Activated naive CD8-positive, alpha-beta T cell treated with anti-CD3 and anti-CD28 coated beads, Interleukin-2, amount 10 ng/mL, durations not matched to agents 7 days and 5 days (primary cell): ENCODE measurements at regions not wholly inside any gene's neighbourhood (a gene's known extent, or its start where the extent isn't known, plus 50 kb on each side); places are given as distances from the start of the nearest gene placed in this dataset.
A peak's percentile ranks its signal among the peaks of the same experiment; 100 is the strongest.

Experiments
- ATAC-seq: fragments of 150-1000 bp; cut with Tn5 transposase; one replicate; pipeline ENCODE4 v1.10.0; 2021; ENCODE audit warnings: low read depth, moderate library complexity
- POLR2A ChIA-PET: fragments of 350-600 bp; sonication (Branson Sonifier 250); formaldehyde crosslinking; loops from one replicate; lab custom pipeline; 2021; ENCODE audit warnings: antibody characterized with exemption; lab: Charles Lee
- DNase-seq: peaks from one replicate; pipeline ENCODE4 v3.0.0; 2021
- H3K27ac Mint-ChIP-seq: one replicate; pipeline ENCODE4 v1.8.0; 2022; ENCODE audit warnings: mild to moderate bottlenecking, mixed read lengths
- H3K27me3 Mint-ChIP-seq: one replicate; pipeline ENCODE4 v1.8.0; 2022; ENCODE audit warnings: mild to moderate bottlenecking, moderate library complexity, mixed read lengths
- H3K36me3 Mint-ChIP-seq: one replicate; pipeline ENCODE4 v1.8.0; 2021; ENCODE audit warnings: mild to moderate bottlenecking, mixed read lengths
- H3K4me1 Mint-ChIP-seq: one replicate; pipeline ENCODE4 v1.8.0; 2021; ENCODE audit warnings: mixed read lengths
- H3K4me3 Mint-ChIP-seq: one replicate; pipeline ENCODE4 v1.8.0; 2022; ENCODE audit warnings: mild to moderate bottlenecking, moderate library complexity, mixed read lengths
- H3K9me3 Mint-ChIP-seq: one replicate; pipeline ENCODE4 v1.8.0; 2021; ENCODE audit warnings: mixed read lengths

DNA sequence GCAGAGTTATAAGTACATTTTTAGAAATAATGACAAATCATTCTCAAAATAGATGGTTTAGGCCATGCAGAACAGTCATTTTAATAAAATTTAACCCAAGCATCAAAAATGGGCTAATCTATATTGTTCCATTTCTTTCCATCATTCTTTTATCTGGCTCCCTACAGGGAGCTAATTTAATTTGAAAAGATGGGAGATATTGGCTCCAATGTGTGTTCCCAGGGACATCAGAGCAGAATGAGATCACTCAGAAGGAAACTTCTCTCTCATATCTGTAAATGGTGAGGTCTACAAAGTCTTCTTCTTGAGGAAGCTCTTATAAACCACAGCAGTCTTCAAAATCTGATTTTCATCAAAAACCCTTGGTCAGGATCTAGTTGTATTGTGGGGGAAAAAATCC is 119.4 kb upstream of the RAB6C start:
- Mint-ChIP-seq H3K4me1 (no peaks in the 10 kb centered on the region), H3K4me3 (no peak overlapping the region), H3K27me3 (no peaks in the 10 kb centered on the region), H3K9me3 (no peaks in the 10 kb centered on the region), H3K27ac (no peak overlapping the region), H3K36me3 (no peaks in the 10 kb centered on the region)
- DNase-seq: no peak
- no peak for ATAC-seq
- POLR2A ChIA-PET: no interaction called here

DNA sequence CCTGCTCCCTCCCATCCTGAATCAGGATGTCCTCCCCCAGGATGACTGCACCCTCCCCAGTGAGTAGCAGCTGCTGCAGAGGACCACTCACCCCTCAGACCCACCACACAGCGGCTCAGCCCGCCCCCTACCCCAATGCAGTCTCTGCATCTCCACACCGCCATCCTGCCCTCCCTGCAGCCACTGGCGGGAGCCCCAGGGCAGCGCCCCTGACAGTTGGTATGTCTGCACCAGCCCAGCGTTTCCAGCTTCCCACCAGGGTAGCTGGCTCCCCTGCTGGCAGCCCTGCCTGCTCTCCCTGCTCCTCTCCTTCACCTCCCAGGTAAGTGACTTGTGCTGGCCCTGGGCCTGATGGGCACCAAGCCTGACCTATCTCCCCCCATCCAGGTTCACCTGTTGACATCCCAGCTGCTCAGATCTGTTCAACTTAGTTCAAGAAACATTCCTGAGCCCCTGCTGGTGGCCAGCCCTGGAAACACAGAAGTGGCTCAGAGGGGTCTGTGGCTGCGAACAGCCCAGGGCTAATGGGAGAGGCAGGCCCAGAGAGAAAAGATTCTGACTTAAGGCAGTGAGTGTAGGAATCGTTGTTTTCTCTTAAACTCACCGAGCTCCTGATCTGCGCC is 117.7 kb upstream of the RAB6C start:
- no peaks in the 10 kb centered on the region for H3K27me3 Mint-ChIP-seq
- no peaks in the 10 kb centered on the region for H3K4me1 Mint-ChIP-seq
- ATAC-seq: no peak
- no peak overlapping the region for H3K4me3 Mint-ChIP-seq
- H3K27ac Mint-ChIP-seq: no peak overlapping the region
- no peaks in the 10 kb centered on the region for H3K9me3 Mint-ChIP-seq
- no peaks in the 10 kb centered on the region for H3K36me3 Mint-ChIP-seq
- no peak for DNase-seq
- POLR2A ChIA-PET: no interaction called here

GRCh38 chr2:129862668-129863067 is 116.8 kb upstream of the RAB6C start:
- DNase-seq (no peak), ATAC-seq (no peak)
- Mint-ChIP-seq H3K4me1 (no peaks in the 10 kb centered on the region), H3K27me3 (no peaks in the 10 kb centered on the region), H3K27ac (no peak overlapping the region), H3K9me3 (no peaks in the 10 kb centered on the region), H3K4me3 (no peak overlapping the region), H3K36me3 (no peaks in the 10 kb centered on the region)
- POLR2A ChIA-PET: no interaction called here

DNA sequence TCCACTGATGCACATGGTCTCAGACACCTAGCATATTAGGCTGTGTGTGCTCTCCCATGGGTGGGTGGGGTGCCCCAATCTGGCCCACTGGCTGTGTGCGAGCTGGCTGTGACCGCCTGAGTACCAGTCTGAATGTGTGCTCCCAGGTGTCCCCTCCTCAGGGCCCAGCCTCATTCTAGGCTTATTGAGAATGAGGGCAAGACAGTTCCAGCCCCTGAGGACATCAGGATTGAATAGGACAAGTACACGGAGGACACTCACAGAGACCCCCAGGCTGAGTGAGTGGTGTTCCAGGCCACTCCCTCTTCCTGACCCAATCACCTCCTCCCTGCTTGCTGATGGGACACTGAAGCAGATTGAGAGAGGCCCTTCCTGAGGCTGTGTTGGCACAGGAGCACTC is 116.1 kb upstream of the RAB6C start:
- DNase-seq (no peak), ATAC-seq (no peak)
- POLR2A ChIA-PET: no interaction called here
- Mint-ChIP-seq H3K27ac (no peak overlapping the region), H3K27me3 (no peaks in the 10 kb centered on the region), H3K36me3 (no peaks in the 10 kb centered on the region), H3K9me3 (no peaks in the 10 kb centered on the region), H3K4me1 (no peaks in the 10 kb centered on the region), H3K4me3 (no peak overlapping the region)

GRCh38 chr2:129864719-129865118 is 114.7 kb upstream of the RAB6C start:
- Mint-ChIP-seq H3K9me3 (no peaks in the 10 kb centered on the region), H3K27ac (no peak overlapping the region), H3K27me3 (no peaks in the 10 kb centered on the region), H3K36me3 (no peaks in the 10 kb centered on the region), H3K4me3 (no peak overlapping the region), H3K4me1 (no peaks in the 10 kb centered on the region)
- DNase-seq (no peak), ATAC-seq (no peak)
- POLR2A ChIA-PET: no interaction called here

DNA sequence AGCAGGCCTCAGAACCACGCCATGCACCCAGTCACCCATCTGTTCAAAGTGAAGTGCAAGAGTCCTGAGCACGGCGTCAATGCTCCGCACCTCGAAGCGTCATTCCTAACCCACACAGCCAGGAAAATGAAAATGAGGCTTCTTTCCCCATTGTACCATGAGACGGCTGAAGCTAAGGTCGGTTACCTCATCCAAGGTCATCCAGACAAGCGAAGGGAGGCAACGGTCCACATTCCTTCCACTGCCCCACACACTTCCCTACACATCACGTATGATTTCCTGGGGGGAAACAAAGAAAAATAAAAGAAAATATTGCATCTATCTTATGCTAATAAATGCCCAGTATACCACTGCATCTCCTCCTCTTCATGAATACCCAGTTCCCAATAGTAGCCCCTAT is 113.5 kb upstream of the RAB6C start:
- no peaks in the 10 kb centered on the region for H3K9me3 Mint-ChIP-seq
- H3K36me3 Mint-ChIP-seq: no peaks in the 10 kb centered on the region
- ATAC-seq (no peak), DNase-seq (no peak)
- no peak overlapping the region for H3K27ac Mint-ChIP-seq
- H3K27me3 Mint-ChIP-seq: no peaks in the 10 kb centered on the region
- H3K4me1 Mint-ChIP-seq: no peaks in the 10 kb centered on the region
- POLR2A ChIA-PET: no interaction called here
- H3K4me3 Mint-ChIP-seq: no peak overlapping the region

GRCh38 chr2:129866391-129866790 is 113.1 kb upstream of the RAB6C start:
- Mint-ChIP-seq H3K27me3 (no peaks in the 10 kb centered on the region), H3K4me3 (no peak overlapping the region), H3K9me3 (no peaks in the 10 kb centered on the region), H3K27ac (no peak overlapping the region), H3K4me1 (no peaks in the 10 kb centered on the region), H3K36me3 (no peaks in the 10 kb centered on the region)
- ATAC-seq (no peak), DNase-seq (no peak)
- POLR2A ChIA-PET: no interaction called here

DNA sequence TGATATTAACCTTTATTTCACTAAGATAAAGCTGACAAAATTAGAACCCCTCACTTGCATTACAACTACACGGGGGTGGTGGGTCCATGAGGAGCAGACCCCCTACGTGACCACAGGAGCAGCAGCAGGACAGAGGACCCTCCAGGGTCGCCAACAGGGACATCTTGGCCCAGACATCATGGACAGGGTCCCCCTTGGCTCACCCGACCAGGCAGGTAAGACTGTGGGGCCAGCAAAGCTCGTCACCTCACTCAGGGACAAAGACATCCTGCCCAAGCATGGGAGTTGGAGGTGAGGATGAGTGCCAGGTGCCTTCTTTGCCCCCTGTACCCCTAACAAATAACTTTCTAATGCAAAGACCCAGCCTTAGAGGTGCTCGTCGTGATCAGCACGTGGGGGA is 111.3 kb upstream of the RAB6C start:
- no peaks in the 10 kb centered on the region for H3K9me3 Mint-ChIP-seq
- no peak overlapping the region for H3K4me3 Mint-ChIP-seq
- DNase-seq (no peak), ATAC-seq (no peak)
- H3K27ac Mint-ChIP-seq: no peak overlapping the region
- POLR2A ChIA-PET: no interaction called here
- H3K36me3 Mint-ChIP-seq: no peaks in the 10 kb centered on the region
- H3K27me3 Mint-ChIP-seq: no peaks in the 10 kb centered on the region
- no peaks in the 10 kb centered on the region for H3K4me1 Mint-ChIP-seq

GRCh38 chr2:129870685-129871241 is 108.7 kb upstream of the RAB6C start:
- Mint-ChIP-seq H3K27me3 (no peaks in the 10 kb centered on the region), H3K27ac (no peak overlapping the region), H3K4me3 (no peak overlapping the region), H3K9me3 (no peaks in the 10 kb centered on the region), H3K36me3 (no peaks in the 10 kb centered on the region), H3K4me1 (no peaks in the 10 kb centered on the region)
- no peak for ATAC-seq
- DNase-seq: no peak
- POLR2A ChIA-PET: no interaction called here

GRCh38 chr2:129872446-129872845 is 107.0 kb upstream of the RAB6C start:
- DNase-seq (no peak), ATAC-seq (no peak)
- POLR2A ChIA-PET: no interaction called here
- Mint-ChIP-seq H3K9me3 (no peaks in the 10 kb centered on the region), H3K27me3 (no peaks in the 10 kb centered on the region), H3K4me3 (no peak overlapping the region), H3K27ac (no peak overlapping the region), H3K4me1 (peaks cover 6% of the 10 kb centered on the region), H3K36me3 (no peaks in the 10 kb centered on the region)

GRCh38 chr2:129876541-129876940 is 102.9 kb upstream of the RAB6C start:
- H3K9me3 Mint-ChIP-seq: no peaks in the 10 kb centered on the region
- ATAC-seq (no peak), DNase-seq (no peak)
- no peak overlapping the region for H3K27ac Mint-ChIP-seq
- peaks cover 6% of the 10 kb centered on the region for H3K4me1 Mint-ChIP-seq
- peak overlapping the region; percentile 95 for H3K4me3 Mint-ChIP-seq
- no peaks in the 10 kb centered on the region for H3K36me3 Mint-ChIP-seq
- H3K27me3 Mint-ChIP-seq: no peaks in the 10 kb centered on the region
- POLR2A ChIA-PET: no interaction called here

GRCh38 chr2:129877289-129877741 is 102.2 kb upstream of the RAB6C start:
- peak overlapping the region; percentile 95 for H3K4me3 Mint-ChIP-seq
- H3K27me3 Mint-ChIP-seq: no peaks in the 10 kb centered on the region
- DNase-seq (peak; percentile 74), ATAC-seq (peak; percentile 90)
- peaks cover 6% of the 10 kb centered on the region for H3K4me1 Mint-ChIP-seq
- no peaks in the 10 kb centered on the region for H3K36me3 Mint-ChIP-seq
- POLR2A ChIA-PET: no interaction called here
- H3K27ac Mint-ChIP-seq: peak overlapping the region; percentile 84
- H3K9me3 Mint-ChIP-seq: no peaks in the 10 kb centered on the region

GRCh38 chr2:129877795-129878775 is 101.4 kb upstream of the RAB6C start:
- no peak overlapping the region for H3K27ac Mint-ChIP-seq
- POLR2A ChIA-PET: no interaction called here
- peak overlapping the region; percentile 60 for H3K4me3 Mint-ChIP-seq
- peaks cover 6% of the 10 kb centered on the region for H3K4me1 Mint-ChIP-seq
- no peaks in the 10 kb centered on the region for H3K9me3 Mint-ChIP-seq
- H3K27me3 Mint-ChIP-seq: no peaks in the 10 kb centered on the region
- H3K36me3 Mint-ChIP-seq: no peaks in the 10 kb centered on the region
- DNase-seq (no peak), ATAC-seq (peak; percentile 33)
